MM.1S (cell line): ENCODE measurements at regions not wholly inside any gene's neighbourhood (a gene's known extent, or its start where the extent isn't known, plus 50 kb on each side); places are given as distances from the start of the nearest gene placed in this dataset.
A peak's percentile ranks its signal among the peaks of the same experiment; 100 is the strongest.

Source experiments
- DNase-seq: peaks from one replicate; pipeline ENCODE4 v3.0.0-alpha.2; 2015
- H2AFZ ChIP-seq: fragments of 300-600 bp; sonication (generic); 2 replicates; pipeline ENCODE4 v1.6.0; 2016; ENCODE audit warnings: antibody characterized with exemption, low read length
- H3F3A ChIP-seq: fragments of 300-600 bp; sonication (generic); 2 replicates; pipeline ENCODE4 v1.6.1; 2016; ENCODE audit warnings: mild to moderate bottlenecking, antibody characterized with exemption, low read length, moderate library complexity, mixed read lengths; ENCODE audit not compliant: insufficient read depth
- H3K27ac ChIP-seq: fragments of 300-600 bp; sonication (generic); 2 replicates; pipeline ENCODE4 v1.5.1; 2016; ENCODE audit warnings: mild to moderate bottlenecking, low read length
- H3K27me3 ChIP-seq: fragments of 300-600 bp; sonication (generic); replicated peaks from 2 replicates; pipeline ENCODE4 v1.6.0; 2016; ENCODE audit warnings: low read length; ENCODE audit not compliant: insufficient read depth
- H3K36me3 ChIP-seq: fragments of 300-600 bp; sonication (generic); replicated peaks from 2 replicates; pipeline ENCODE4 v1.6.1; 2016; ENCODE audit warnings: mild to moderate bottlenecking, low read length, mixed read lengths; ENCODE audit not compliant: insufficient read depth
- H3K4me1 ChIP-seq: fragments of 300-600 bp; sonication (generic); 2 replicates; pipeline ENCODE4 v1.6.1; 2016; ENCODE audit warnings: low read length, mixed read lengths
- H3K4me2 ChIP-seq: fragments of 300-600 bp; sonication (generic); 2 replicates; pipeline ENCODE4 v1.6.0; 2016; ENCODE audit warnings: low read depth, low read length
- H3K4me3 ChIP-seq: fragments of 300-600 bp; sonication (generic); 2 replicates; pipeline ENCODE4 v1.5.1; 2016; ENCODE audit warnings: low read length, mixed read lengths
- H3K79me2 ChIP-seq: fragments of 300-600 bp; sonication (generic); 2 replicates; pipeline ENCODE4 v1.6.1; 2016; ENCODE audit warnings: mixed run types, low read length, mixed read lengths
- H3K9ac ChIP-seq: fragments of 300-600 bp; sonication (generic); 2 replicates; pipeline ENCODE4 v1.6.1; 2016; ENCODE audit warnings: low read length, mixed read lengths
- H3K9me2 ChIP-seq: fragments of 300-600 bp; sonication (generic); replicated peaks from 2 replicates; pipeline ENCODE4 v1.6.1; 2016; ENCODE audit warnings: mild to moderate bottlenecking, low read length, mixed read lengths; ENCODE audit not compliant: insufficient read depth
- H3K9me3 ChIP-seq: fragments of 300-600 bp; sonication (generic); replicated peaks from 2 replicates; pipeline ENCODE4 v1.6.1; 2016; ENCODE audit warnings: mild to moderate bottlenecking, low read length, mixed read lengths; ENCODE audit not compliant: insufficient read depth
- H4K20me1 ChIP-seq: fragments of 300-600 bp; sonication (generic); 2 replicates; pipeline ENCODE4 v1.6.1; 2016; ENCODE audit warnings: mild to moderate bottlenecking, low read length, moderate library complexity, mixed read lengths; ENCODE audit not compliant: insufficient read depth
- EZH2 ChIP-seq: fragments of 300-600 bp; sonication (generic); optimal IDR thresholded peaks from 2 replicates; pipeline ENCODE3; 2017; ENCODE audit warnings: low read depth, mild to moderate bottlenecking, antibody characterized with exemption, low read length, mixed read lengths
- EZH2phosphoT487 ChIP-seq: fragments of 300-600 bp; sonication (generic); IDR thresholded peaks from 2 replicates; pipeline ENCODE4 v1.6.1; 2018; ENCODE audit warnings: antibody characterized with exemption, low read length
- TF ChIP-seq, protein P1 (sequence below): fragments of 300-600 bp; sonication (generic); IDR thresholded peaks from 2 replicates; pipeline ENCODE4 v1.5.1; 2016; ENCODE audit warnings: antibody characterized with exemption, low read length, mixed read lengths

DNA sequence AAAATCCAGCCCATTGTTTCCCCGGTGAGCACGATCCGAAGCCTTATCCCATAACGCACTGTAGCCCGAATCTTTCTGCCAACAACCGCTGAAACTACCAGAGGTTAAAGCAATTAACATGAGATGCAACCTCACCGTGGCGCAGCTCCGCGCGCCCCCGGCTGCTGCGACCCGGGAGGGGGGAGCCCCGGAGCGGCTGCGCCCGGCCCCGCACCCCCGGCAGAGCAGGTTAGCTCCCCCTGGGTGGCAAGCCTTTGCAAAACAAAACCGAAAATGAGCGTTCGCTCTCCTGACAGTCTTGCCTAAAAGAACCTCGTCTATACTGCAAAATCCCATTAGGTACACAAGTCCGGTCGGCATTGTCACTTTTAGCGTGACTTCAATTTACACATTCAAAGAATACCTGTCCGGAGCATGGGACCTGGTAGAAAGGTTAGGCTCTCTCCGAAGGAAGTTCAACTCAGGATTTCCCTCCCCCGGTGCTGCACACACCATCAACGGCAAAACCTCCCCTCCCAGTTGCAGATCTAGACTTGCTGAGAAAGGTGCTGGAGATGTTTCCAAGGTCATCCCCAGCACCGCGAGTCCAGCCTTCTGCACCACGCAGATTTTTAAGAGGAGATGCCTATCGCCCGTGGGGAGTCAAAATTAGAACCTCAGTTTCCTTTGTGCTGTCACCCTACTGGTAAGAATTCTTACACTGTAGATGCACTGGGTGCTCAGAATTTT is 107.5 kb downstream of the ZNF281 start:
- Histone ChIP-seq H3K9me3 (no peaks in the 10 kb centered on the region), H3K4me1 (peaks cover 26% of the 10 kb centered on the region), H3K9me2 (no peaks in the 10 kb centered on the region), H3K79me2 (no peaks in the 10 kb centered on the region), H3F3A (peaks cover 18% of the 10 kb centered on the region), H3K4me2 (peak overlapping the region; percentile 74), H2AFZ (peak overlapping the region; percentile 85), H3K36me3 (no peaks in the 10 kb centered on the region), H3K27ac (peak overlapping the region; percentile 5; the same call in 1 of the 2 replicates), H3K9ac (peak overlapping the region; percentile 50; the same call in 1 of the 2 replicates), H3K4me3 (peak overlapping the region; percentile 67), H3K27me3 (no peaks in the 10 kb centered on the region), H4K20me1 (no peaks in the 10 kb centered on the region)
- peak; percentile 88 for DNase-seq
- TF ChIP-seq EZH2, result no peak
- TF ChIP-seq, protein P1, sequence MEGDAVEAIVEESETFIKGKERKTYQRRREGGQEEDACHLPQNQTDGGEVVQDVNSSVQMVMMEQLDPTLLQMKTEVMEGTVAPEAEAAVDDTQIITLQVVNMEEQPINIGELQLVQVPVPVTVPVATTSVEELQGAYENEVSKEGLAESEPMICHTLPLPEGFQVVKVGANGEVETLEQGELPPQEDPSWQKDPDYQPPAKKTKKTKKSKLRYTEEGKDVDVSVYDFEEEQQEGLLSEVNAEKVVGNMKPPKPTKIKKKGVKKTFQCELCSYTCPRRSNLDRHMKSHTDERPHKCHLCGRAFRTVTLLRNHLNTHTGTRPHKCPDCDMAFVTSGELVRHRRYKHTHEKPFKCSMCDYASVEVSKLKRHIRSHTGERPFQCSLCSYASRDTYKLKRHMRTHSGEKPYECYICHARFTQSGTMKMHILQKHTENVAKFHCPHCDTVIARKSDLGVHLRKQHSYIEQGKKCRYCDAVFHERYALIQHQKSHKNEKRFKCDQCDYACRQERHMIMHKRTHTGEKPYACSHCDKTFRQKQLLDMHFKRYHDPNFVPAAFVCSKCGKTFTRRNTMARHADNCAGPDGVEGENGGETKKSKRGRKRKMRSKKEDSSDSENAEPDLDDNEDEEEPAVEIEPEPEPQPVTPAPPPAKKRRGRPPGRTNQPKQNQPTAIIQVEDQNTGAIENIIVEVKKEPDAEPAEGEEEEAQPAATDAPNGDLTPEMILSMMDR, result 0 out of 2 replicates have a peak, but pooled peaks have one; percentile 21

DNA sequence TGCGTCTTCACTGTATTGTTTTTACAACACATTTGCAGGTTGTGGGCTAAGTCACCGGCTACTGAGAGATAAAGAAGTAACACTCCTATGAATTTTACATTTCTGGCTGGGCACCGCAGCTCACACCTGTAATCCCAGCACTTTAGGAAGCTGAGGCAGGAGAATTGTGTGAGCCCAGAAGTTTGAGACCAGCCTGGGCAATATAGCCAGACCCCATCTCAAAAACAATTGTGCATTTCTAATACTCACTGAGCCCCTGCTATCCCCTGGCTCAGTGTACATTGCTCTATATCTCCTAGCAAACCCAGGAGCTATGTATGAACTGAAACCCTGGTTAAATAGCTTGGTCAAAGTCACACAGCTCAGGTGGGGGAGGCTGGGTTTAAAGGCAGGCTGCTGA is 108.7 kb downstream of the ZNF281 start:
- Histone ChIP-seq H3K9me3 (no peaks in the 10 kb centered on the region), H3K4me3 (no peak overlapping the region), H3K36me3 (no peaks in the 10 kb centered on the region), H3K4me2 (peak overlapping the region; percentile 74; the same call in 1 of the 2 replicates), H4K20me1 (no peaks in the 10 kb centered on the region), H3K79me2 (no peaks in the 10 kb centered on the region), H3K9ac (no peak overlapping the region), H3F3A (peaks cover 11% of the 10 kb centered on the region), H3K27ac (no peak overlapping the region), H2AFZ (peak overlapping the region; percentile 85), H3K4me1 (peaks cover 19% of the 10 kb centered on the region; the same call in 1 of the 2 replicates), H3K27me3 (no peaks in the 10 kb centered on the region), H3K9me2 (no peaks in the 10 kb centered on the region)
- DNase-seq, result no peak
- no peak for TF ChIP-seq EZH2phosphoT487

DNA sequence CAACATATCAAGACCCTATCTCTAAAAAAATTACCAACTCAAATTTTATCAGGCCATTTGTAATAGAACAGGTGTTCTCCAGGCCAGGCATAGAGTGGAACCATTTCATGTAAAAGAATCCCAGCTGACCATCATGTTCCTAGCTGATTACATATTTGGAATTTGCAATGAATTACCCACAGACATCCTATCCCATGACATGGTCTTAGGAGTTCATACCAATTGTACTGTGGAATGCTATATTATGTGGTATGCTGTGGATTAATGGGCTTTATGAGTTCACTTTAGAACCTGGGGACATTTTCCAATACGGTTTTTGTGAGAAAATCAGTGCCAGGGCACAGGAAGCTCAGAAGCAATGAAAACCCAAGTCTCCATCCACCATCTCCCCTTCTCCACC is 110.3 kb downstream of the ZNF281 start:
- no peaks in the 10 kb centered on the region for H3K27me3 ChIP-seq
- H3F3A ChIP-seq, result peaks cover 3% of the 10 kb centered on the region; the same call in 1 of the 2 replicates
- peaks cover 13% of the 10 kb centered on the region; the same call in 1 of the 2 replicates for H3K4me1 ChIP-seq

More for the DNA sequence above, 110.3 kb downstream of the ZNF281 start:
- Histone ChIP-seq H3K36me3 (no peaks in the 10 kb centered on the region), H3K9ac (no peak overlapping the region), H3K9me3 (no peaks in the 10 kb centered on the region), H3K9me2 (no peaks in the 10 kb centered on the region), H3K4me3 (no peak overlapping the region), H3K79me2 (no peaks in the 10 kb centered on the region), H4K20me1 (no peaks in the 10 kb centered on the region), H3K4me2 (no peak overlapping the region), H2AFZ (no peak overlapping the region), H3K27ac (no peak overlapping the region)
- no peak for DNase-seq
- TF ChIP-seq EZH2phosphoT487 (no peak), EZH2 (no peak)
- TF ChIP-seq, protein P1, result no peak
